ENCODE measurements at regions not wholly inside any gene's neighbourhood (a gene's known extent, or its start where the extent isn't known, plus 50 kb on each side); places are given as distances from the start of the nearest gene placed in this dataset.

GRCh38 chr6:102679865-102680264 lies 1286.4 kb downstream of the GRIK2 start:
- no peak for TF ChIP-seq CTCF (IDR thresholded peaks at IDR 0.05; ENCODE audit: insufficient read depth, low read depth, low read length)
- peak; percentile 1 for DNase-seq (ENCODE audit: low read depth)
- H3K4me3 ChIP-seq (ENCODE audit: low read depth, low read length): no peak overlapping the region

- no peak overlapping the region for H3K4me3 ChIP-seq (ENCODE audit: low read depth, low read length)
- no peak for TF ChIP-seq CTCF (IDR thresholded peaks at IDR 0.05; ENCODE audit: insufficient read depth, low read depth, low read length)
- DNase-seq (ENCODE audit: low read depth): no peak
Measured at GRCh38 chr6:102677225-102677624, 1283.7 kb downstream of the GRIK2 start.

- no peak for DNase-seq (ENCODE audit: low read depth)
- no peak for TF ChIP-seq CTCF (IDR thresholded peaks at IDR 0.05; ENCODE audit: insufficient read depth, low read depth, low read length)
- H3K4me3 ChIP-seq (ENCODE audit: low read depth, low read length): no peak overlapping the region
Measured at GRCh38 chr6:102670735-102671134, 1277.2 kb downstream of the GRIK2 start.

- DNase-seq (ENCODE audit: low read depth): no peak
- H3K4me3 ChIP-seq (ENCODE audit: low read depth, low read length): no peak overlapping the region
- TF ChIP-seq CTCF (IDR thresholded peaks at IDR 0.05; ENCODE audit: insufficient read depth, low read depth, low read length): no peak
Measured at GRCh38 chr6:102662851-102663250, 1269.3 kb downstream of the GRIK2 start.

GRCh38 chr6:102660303-102660702 lies 1266.8 kb downstream of the GRIK2 start:
- H3K4me3 ChIP-seq (ENCODE audit: low read depth, low read length): no peak overlapping the region
- DNase-seq (ENCODE audit: low read depth): no peak
- TF ChIP-seq CTCF (IDR thresholded peaks at IDR 0.05; ENCODE audit: insufficient read depth, low read depth, low read length): no peak

- no peak overlapping the region for H3K4me3 ChIP-seq (ENCODE audit: low read depth, low read length)
- DNase-seq (ENCODE audit: low read depth): no peak
- no peak for TF ChIP-seq CTCF (IDR thresholded peaks at IDR 0.05; ENCODE audit: insufficient read depth, low read depth, low read length)
Measured at GRCh38 chr6:102655823-102656222, 1262.3 kb downstream of the GRIK2 start.

- no peak overlapping the region for H3K4me3 ChIP-seq (ENCODE audit: low read depth, low read length)
- no peak for TF ChIP-seq CTCF (IDR thresholded peaks at IDR 0.05; ENCODE audit: insufficient read depth, low read depth, low read length)
- DNase-seq (ENCODE audit: low read depth): no peak
Measured at GRCh38 chr6:102641426-102641825, 1247.9 kb downstream of the GRIK2 start.

All from fibroblast of villous mesenchyme (primary cell).